HepG2 (cell line): ENCODE measurements at regions not wholly inside any gene's neighbourhood (a gene's known extent, or its start where the extent isn't known, plus 50 kb on each side); places are given as distances from the start of the nearest gene placed in this dataset.

ENCODE experiments used
- ATAC-seq: fragments of 200-7000 bp; cut with Tn5 transposase; 3 replicates; pipeline ENCODE4 v1.9.1; 2020; ENCODE audit warnings: mild to moderate bottlenecking, moderate library complexity
- BruUV-seq: library from RNA; stranded (reverse); fragments of 400-500 nt; replicated peaks from 2 replicates; lab custom pipeline; 2021; lab: Mats Ljungman, UMichigan
- CTCF ChIA-PET: fragments of 300-600 bp; formaldehyde crosslinking; extraction: SDS; loops from one replicate; lab custom pipeline; 2021; ENCODE audit warnings: low total read pairs, inconsistent platforms, low intra/inter-chr PET ratio; lab: Yijun Ruan, JAX
- POLR2A ChIA-PET: fragments of 350-600 bp; sonication (Branson Sonifier 250); formaldehyde crosslinking; loops from one replicate; lab custom pipeline; 2020; ENCODE audit warnings: antibody characterized with exemption, inconsistent platforms; lab: Yijun Ruan, JAX
- DNase-seq: peaks from one replicate; pipeline ENCODE4 v3.0.0-alpha.2; 2015; ENCODE audit warnings: low spot score
- FAIRE-seq: peaks from 3 replicates; lab custom pipeline; 2011; peaks lifted over from hg19 to GRCh38; lab: Jason Lieb, UNC
- H2AFZ ChIP-seq: one replicate; pipeline ENCODE4 v1.6.1; 2011; ENCODE audit warnings: low read length, inconsistent platforms
- H3K27ac ChIP-seq: fragments of 300-600 bp; 3 replicates; pipeline ENCODE4 v1.8.0; 2011; ENCODE audit warnings: mixed run types, mild to moderate bottlenecking, mixed read lengths, low read length, inconsistent platforms; ENCODE audit not compliant: insufficient read depth; ENCODE audit errors: extremely low read length
- H3K27me3 ChIP-seq, 2 experiments: fragments of 200-600 bp in 1 of 2; 2 replicates in 1 of 2; 3 replicates in 1 of 2; pipeline versions ENCODE4 v1.6.0 to v1.8.0; 2011; ENCODE audit warnings: low read length in 2 of 2, mild to moderate bottlenecking in 2 of 2, moderate library complexity in 2 of 2, inconsistent platforms in 1 of 2; ENCODE audit not compliant: insufficient read depth in 2 of 2, control insufficient read depth in 1 of 2
- H3K36me3 ChIP-seq, 2 experiments: fragments of 200-600 bp in 1 of 2; replicated peaks in 1 of 2; 2 replicates in 1 of 2; 3 replicates in 1 of 2; pipeline versions ENCODE4 v1.5.1 to v1.8.0; 2011; ENCODE audit warnings: low read length in 2 of 2, inconsistent platforms in 1 of 2; ENCODE audit not compliant: insufficient read depth in 2 of 2, control insufficient read depth in 1 of 2
- H3K4me1 ChIP-seq: 2 replicates; pipeline ENCODE4 v1.5.1; 2012; ENCODE audit warnings: low read length, inconsistent platforms; ENCODE audit not compliant: insufficient read depth
- H3K4me2 ChIP-seq: 2 replicates; pipeline ENCODE4 v1.6.0; 2011; ENCODE audit warnings: low read depth, low read length, inconsistent platforms
- H3K4me3 ChIP-seq, 3 experiments: fragments of 200-600 bp in 1 of 3; sonication (generic), shearing (Covaris generic) in 1 of 3; replicated peaks in 1 of 3; 2 replicates each; pipeline ENCODE4 v1.5.1; 2011 to 2016; ENCODE audit warnings: low read length in 3 of 3, inconsistent platforms in 2 of 3, low read depth in 2 of 3, mild to moderate bottlenecking in 2 of 3, control low read depth in 1 of 3, mixed read lengths in 1 of 3; ENCODE audit not compliant: insufficient read depth in 1 of 3
- H3K79me2 ChIP-seq: one replicate; pipeline ENCODE4 v1.6.1; 2011; ENCODE audit warnings: low read length, inconsistent platforms; ENCODE audit not compliant: insufficient read depth
- H3K9ac ChIP-seq: 2 replicates; pipeline ENCODE4 v1.6.0; 2011; ENCODE audit warnings: mild to moderate bottlenecking, low read depth, low read length, inconsistent platforms; ENCODE audit not compliant: insufficient read depth
- H3K9me3 ChIP-seq: 2 replicates; pipeline ENCODE4 v1.5.1; 2012; ENCODE audit warnings: mild to moderate bottlenecking, low read length
- H4K20me1 ChIP-seq: 2 replicates; pipeline ENCODE4 v1.6.0; 2011; ENCODE audit warnings: inconsistent platforms, mild to moderate bottlenecking, low read length, moderate library complexity; ENCODE audit not compliant: insufficient read depth
- ASH2L ChIP-seq: fragments of 300-600, 200-600 bp; sonication (generic); IDR thresholded peaks from 2 replicates; pipeline ENCODE4 v1.7.0; 2017; ENCODE audit warnings: low read depth, mild to moderate bottlenecking, moderate library complexity, mixed read lengths, low read length; ENCODE audit not compliant: insufficient read length
- CENPT ChIP-seq: sonication (generic); formaldehyde crosslinking; IDR thresholded peaks from 2 replicates; pipeline ENCODE4 v1.8.0; 2022; ENCODE audit warnings: low read depth, mild to moderate bottlenecking, moderate library complexity, missing genetic modification reagents
- DNMT1 ChIP-seq: sonication (generic); formaldehyde crosslinking; IDR thresholded peaks from 2 replicates; pipeline ENCODE4 v1.5.1; 2020; ENCODE audit warnings: mild to moderate bottlenecking, missing genetic modification reagents
- ELF1 ChIP-seq: sonication (generic); formaldehyde crosslinking; IDR thresholded peaks from 2 replicates; pipeline ENCODE4 v1.4.0; 2020; ENCODE audit warnings: missing genetic modification reagents
- FOSL2 ChIP-seq: sonication (generic); formaldehyde crosslinking; IDR thresholded peaks from 2 replicates; pipeline ENCODE4 v1.4.0; 2020; ENCODE audit warnings: missing genetic modification reagents
- GABPB1 ChIP-seq: IDR thresholded peaks from 2 replicates; pipeline ENCODE4 v1.6.1; 2016; ENCODE audit warnings: mild to moderate bottlenecking, missing genetic modification reagents, moderate library complexity, missing compliant biosample characterization
- RBFOX2 ChIP-seq: fragments of 200-400 bp; formaldehyde crosslinking; IDR thresholded peaks from 2 replicates; pipeline ENCODE4 v1.6.1; 2017; ENCODE audit warnings: low read depth, mild to moderate bottlenecking, low read length
- SIN3B ChIP-seq: fragments of 150-350 bp; IDR thresholded peaks from 2 replicates; pipeline ENCODE4 v1.6.1; 2014; ENCODE audit warnings: low read length
- ZSCAN29 ChIP-seq: sonication (generic); formaldehyde crosslinking; conservative IDR thresholded peaks from 2 replicates; pipeline ENCODE4 v1.4.0; 2020; ENCODE audit warnings: mild to moderate bottlenecking, missing genetic modification reagents
- WGBS: methylation state at CpG from one replicate; pipeline ENCODE4 v1.1.6; 2017; ENCODE audit warnings: low lambda C conversion rate; 5-methylcytosine and 5-hydroxymethylcytosine counted together
- in situ Hi-C: cut with HindIII; loops from 2 replicates; pipeline ENCODE4 v1.10.0; 2017; ENCODE audit warnings: low pct_unique_long_range_greater_than_20kb; ENCODE audit not compliant: extremely low pct_ligation_motif_present
- intact Hi-C: fragments of 100-400 bp; cut with micrococcal nuclease; formaldehyde crosslinking; loops from one replicate; pipeline ENCODE4 v1.10.0; 2022; ENCODE audit not compliant: unreplicated experiment
- TF ChIP-seq, protein P1 (sequence below): sonication (generic); formaldehyde crosslinking; IDR thresholded peaks from 2 replicates; pipeline ENCODE4 v1.9.0; 2022; ENCODE audit warnings: missing genetic modification reagents, mild to moderate bottlenecking, borderline replicate concordance

- H3K27me3 ChIP-seq, result no peaks in the 10 kb centered on the region
- H3K4me1 ChIP-seq, result no peaks in the 10 kb centered on the region
- FAIRE-seq, result no peak
- no TSS peak for BruUV-seq
- WGBS, result 0% methylated on average over 1 of the region's 1 CpG
- TF ChIP-seq ELF1 (CRISPR knock-in tag) (no peak), GABPB1 (CRISPR knock-in tag) (no peak), RBFOX2 (no peak), FOSL2 (CRISPR knock-in tag) (no peak), ASH2L (no peak), DNMT1 (CRISPR knock-in tag) (no peak), ZSCAN29 (no peak), SIN3B (no peak), CENPT (no peak)
- TF ChIP-seq, protein P1, sequence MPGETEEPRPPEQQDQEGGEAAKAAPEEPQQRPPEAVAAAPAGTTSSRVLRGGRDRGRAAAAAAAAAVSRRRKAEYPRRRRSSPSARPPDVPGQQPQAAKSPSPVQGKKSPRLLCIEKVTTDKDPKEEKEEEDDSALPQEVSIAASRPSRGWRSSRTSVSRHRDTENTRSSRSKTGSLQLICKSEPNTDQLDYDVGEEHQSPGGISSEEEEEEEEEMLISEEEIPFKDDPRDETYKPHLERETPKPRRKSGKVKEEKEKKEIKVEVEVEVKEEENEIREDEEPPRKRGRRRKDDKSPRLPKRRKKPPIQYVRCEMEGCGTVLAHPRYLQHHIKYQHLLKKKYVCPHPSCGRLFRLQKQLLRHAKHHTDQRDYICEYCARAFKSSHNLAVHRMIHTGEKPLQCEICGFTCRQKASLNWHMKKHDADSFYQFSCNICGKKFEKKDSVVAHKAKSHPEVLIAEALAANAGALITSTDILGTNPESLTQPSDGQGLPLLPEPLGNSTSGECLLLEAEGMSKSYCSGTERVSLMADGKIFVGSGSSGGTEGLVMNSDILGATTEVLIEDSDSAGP (CRISPR knock-in tag), result no peak
- TF ChIP-seq, all 625 proteins: peak for 0
- ChIA-PET CTCF (no interaction called here), POLR2A (no interaction called here)
- no peaks in the 10 kb centered on the region for H3K79me2 ChIP-seq
- in situ Hi-C loops, result no loop called here
- ATAC-seq, result no peak
- no peaks in the 10 kb centered on the region for H3K36me3 ChIP-seq
- H4K20me1 ChIP-seq, result no peaks in the 10 kb centered on the region
- H2AFZ ChIP-seq, result no peak overlapping the region
- no peak overlapping the region for H3K4me3 ChIP-seq
- DNase-seq, result no peak
- H3K9ac ChIP-seq, result no peak overlapping the region
- H3K27ac ChIP-seq, result no peak overlapping the region
- no peak overlapping the region for H3K4me2 ChIP-seq
- no peaks in the 10 kb centered on the region for H3K9me3 ChIP-seq
- intact Hi-C loops, result no loop called here
These were observed 375.2 kb upstream of the TLE4 start for GRCh38 chr9:79196606-79197005.
